ENCODE measurements at regions not wholly inside any gene's neighbourhood (a gene's known extent, or its start where the extent isn't known, plus 50 kb on each side); places are given as distances from the start of the nearest gene placed in this dataset.

DNA sequence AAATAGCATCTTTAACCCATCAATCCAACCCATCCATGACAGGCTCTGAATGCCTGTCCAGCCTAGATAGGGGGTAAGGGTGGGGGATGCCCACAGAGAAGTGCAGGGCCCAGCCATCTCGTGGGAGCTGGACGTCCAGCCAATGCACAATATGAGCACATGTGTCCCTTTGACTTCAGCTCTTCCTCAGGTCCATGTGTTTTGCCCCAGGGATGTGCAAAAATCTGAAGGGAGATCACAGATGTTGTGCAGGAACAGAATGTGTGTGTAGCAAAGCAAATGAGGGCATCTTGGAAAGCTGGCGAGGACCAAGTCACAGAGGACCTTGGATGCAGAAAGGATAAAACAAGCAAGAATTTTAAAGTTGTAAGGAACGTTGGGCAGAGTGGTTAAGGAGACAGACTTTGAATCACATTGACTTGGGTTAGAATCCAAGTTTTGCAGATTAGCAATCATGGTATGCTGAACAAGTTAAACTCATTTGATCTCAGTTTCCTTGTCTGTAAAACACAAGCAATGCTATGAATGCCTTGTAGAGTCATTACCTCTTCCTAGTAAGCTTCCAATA, 104.5 kb downstream of the TTC32 start:
- DNase-seq (ENCODE audit: low read depth): no peak
- TF ChIP-seq, protein P1, sequence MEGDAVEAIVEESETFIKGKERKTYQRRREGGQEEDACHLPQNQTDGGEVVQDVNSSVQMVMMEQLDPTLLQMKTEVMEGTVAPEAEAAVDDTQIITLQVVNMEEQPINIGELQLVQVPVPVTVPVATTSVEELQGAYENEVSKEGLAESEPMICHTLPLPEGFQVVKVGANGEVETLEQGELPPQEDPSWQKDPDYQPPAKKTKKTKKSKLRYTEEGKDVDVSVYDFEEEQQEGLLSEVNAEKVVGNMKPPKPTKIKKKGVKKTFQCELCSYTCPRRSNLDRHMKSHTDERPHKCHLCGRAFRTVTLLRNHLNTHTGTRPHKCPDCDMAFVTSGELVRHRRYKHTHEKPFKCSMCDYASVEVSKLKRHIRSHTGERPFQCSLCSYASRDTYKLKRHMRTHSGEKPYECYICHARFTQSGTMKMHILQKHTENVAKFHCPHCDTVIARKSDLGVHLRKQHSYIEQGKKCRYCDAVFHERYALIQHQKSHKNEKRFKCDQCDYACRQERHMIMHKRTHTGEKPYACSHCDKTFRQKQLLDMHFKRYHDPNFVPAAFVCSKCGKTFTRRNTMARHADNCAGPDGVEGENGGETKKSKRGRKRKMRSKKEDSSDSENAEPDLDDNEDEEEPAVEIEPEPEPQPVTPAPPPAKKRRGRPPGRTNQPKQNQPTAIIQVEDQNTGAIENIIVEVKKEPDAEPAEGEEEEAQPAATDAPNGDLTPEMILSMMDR (conservative IDR thresholded peaks at IDR 0.05; ENCODE audit: low read length): no peak
- H3K4me3 ChIP-seq (ENCODE audit: low read length): no peak overlapping the region

DNA sequence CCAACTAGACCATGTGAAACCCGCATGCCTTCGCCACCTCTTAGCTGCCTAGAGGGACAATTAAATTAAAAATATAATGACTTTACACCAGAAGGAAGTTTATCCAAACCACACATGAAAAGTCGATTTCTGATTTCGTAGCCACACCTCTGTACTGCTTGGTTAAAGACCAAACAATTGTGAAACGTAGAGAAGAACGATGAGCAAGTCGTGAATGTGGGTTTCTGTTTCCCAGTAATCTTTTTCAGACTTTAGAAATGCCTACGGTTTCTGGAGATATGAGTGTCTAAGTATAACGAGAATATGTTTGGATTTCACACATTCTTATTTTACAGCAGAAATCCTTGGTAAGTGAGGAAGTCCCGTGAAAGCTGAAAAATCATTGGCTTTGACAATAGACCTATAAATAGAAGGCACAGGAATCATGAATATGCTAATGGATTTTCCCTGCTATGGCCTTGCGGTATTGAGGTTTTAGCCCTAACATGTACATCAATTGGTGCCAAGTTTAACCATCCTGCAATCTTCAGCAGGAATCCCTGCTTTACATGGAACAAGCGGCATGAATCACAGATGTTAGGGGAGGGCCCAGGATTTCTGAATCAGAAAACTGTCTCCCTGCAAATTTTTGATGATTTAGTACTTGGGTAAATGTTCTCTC, 105.6 kb downstream of the TTC32 start:
- peak; percentile 99 for DNase-seq (ENCODE audit: low read depth)
- TF ChIP-seq, protein P1 (conservative IDR thresholded peaks at IDR 0.05; ENCODE audit: low read length): no peak
- peak overlapping the region; percentile 31 for H3K4me3 ChIP-seq (ENCODE audit: low read length)

DNA sequence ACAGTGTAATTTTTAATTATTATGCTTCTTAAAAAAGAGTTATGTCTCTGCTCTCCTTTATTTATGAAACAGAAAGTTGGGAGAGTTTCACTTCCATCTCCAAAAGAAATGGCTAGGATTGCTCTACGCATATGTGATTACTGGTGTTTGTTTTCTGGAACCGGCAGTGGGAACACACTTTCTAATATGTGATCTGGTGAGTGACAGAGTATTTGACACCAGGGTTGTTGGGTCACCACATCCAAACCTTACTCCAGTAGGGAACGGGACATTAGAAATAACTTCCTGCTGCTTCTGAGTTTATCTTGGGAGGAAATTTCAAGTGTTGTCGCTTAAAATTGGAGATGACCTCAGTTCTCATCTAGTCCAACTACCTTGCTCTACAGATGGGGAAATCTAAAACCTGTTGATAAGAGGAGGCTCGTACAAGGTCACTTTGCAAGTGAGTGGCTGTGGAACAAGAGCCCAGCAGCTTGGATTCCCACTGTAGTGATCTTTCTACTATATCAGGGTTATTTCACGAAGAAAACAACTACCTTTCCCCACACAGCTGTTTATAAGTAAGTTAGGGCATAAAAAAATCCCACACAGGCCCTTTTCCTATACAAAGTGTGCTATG, 108.5 kb downstream of the TTC32 start:
- DNase-seq (ENCODE audit: low read depth): no peak
- no peak overlapping the region for H3K4me3 ChIP-seq (ENCODE audit: low read length)
- TF ChIP-seq, protein P1 (conservative IDR thresholded peaks at IDR 0.05; ENCODE audit: low read length): no peak

DNA sequence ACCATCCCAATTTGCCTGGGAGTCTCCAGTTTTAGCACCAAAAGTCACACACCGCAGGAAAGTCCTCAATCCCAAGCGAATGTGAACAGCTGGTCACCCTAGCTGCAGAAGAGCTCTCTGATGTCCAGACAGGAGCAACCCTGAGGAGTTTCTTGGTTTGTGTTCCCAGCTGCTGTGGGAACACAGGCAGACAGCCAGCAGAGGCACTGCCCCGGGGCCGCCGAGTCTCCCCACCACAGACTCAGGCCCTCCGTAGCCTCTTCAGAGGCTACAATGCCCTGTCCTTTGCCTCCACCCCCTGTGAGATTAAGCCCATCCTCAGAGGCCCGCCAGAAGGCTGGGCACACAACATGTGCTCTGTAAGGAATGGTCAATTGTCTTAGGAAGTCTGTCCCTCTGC, 111.5 kb downstream of the TTC32 start:
- TF ChIP-seq, protein P1 (conservative IDR thresholded peaks at IDR 0.05; ENCODE audit: low read length): no peak

DNA sequence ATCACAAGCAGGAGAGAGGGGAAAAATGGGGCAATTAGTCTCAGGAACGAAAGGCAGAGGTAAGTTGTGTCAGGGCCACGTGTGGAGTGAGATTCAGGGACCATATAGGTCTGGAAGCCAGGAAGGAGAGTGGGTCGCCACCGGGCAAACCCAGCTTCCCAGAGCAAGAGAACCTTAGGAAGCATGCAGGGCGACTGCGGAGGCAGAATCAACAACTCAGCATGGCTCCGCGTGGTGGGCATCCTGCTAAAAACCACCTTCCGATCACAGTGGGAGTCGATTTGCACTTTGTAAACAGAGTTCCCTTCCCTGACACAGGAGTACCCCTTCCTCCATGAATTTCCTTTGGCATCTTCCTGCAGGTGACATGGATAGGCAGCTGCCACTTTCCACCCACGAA, 114.6 kb downstream of the TTC32 start:
- no peak overlapping the region for H3K4me3 ChIP-seq (ENCODE audit: low read length)
- TF ChIP-seq, protein P1 (conservative IDR thresholded peaks at IDR 0.05; ENCODE audit: low read length): no peak
- DNase-seq (ENCODE audit: low read depth): no peak

More for the DNA sequence above, 111.5 kb downstream of the TTC32 start:
- DNase-seq (ENCODE audit: low read depth): no peak
- no peak overlapping the region for H3K4me3 ChIP-seq (ENCODE audit: low read length)

DNA sequence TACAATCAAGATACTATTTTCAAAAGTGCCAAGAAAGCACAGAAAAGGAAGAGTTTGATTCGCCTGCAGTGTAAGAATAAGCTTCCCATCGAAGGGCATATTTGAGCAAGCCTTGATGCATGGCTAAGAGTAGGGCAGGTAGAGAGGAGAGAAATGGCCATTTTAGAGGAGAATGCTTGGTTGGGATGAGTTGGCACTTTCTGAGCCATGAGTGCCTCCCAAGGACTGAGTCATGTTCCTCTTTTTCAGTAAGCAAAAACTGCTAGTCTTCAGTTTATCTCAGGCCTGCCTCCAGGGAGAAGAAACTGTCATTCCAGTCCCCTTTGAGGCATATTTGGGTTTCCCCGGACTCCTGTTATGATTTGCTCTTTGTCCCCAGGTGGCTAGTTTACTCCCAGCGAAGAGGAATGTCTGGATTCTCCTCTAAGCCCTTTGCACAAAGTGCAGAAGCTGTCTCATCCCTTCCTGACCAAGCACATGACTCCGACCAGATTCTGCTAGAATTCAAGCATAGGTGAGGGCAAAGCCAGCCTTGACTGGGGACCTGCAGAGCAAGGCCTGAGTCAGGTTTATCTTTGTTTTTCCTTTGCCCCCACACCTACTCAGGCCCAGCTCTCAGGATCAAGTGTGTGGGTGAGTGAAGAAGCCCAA, 115.2 kb downstream of the TTC32 start:
- TF ChIP-seq, protein P1 (conservative IDR thresholded peaks at IDR 0.05; ENCODE audit: low read length): no peak
- H3K4me3 ChIP-seq (ENCODE audit: low read length): no peak overlapping the region
- peak; percentile 71 for DNase-seq (ENCODE audit: low read depth)
